ENCODE measurements at regions not wholly inside any gene's neighbourhood (a gene's known extent, or its start where the extent isn't known, plus 50 kb on each side); places are given as distances from the start of the nearest gene placed in this dataset.
A peak's percentile ranks its signal among the peaks of the same experiment; 100 is the strongest.

- TF ChIP-seq ZNF513 (tag by site-specific recombination; IDR thresholded peaks at IDR 0.05) (no peak), ZNF366 (tag by site-specific recombination; conservative IDR thresholded peaks at IDR 0.05) (peak; percentile 78), ZNF585B (tag by site-specific recombination; IDR thresholded peaks at IDR 0.05) (no peak), ZNF16 (tag by site-specific recombination; IDR thresholded peaks at IDR 0.05; ENCODE audit: low read depth) (no peak), ZNF404 (tag by site-specific recombination; IDR thresholded peaks at IDR 0.05) (no peak), ZNF2 (tag by site-specific recombination; IDR thresholded peaks at IDR 0.05) (no peak)
Observed at GRCh38 chr9:129395633-129396364, 217.7 kb upstream of the IER5L start (continued).

GRCh38 chr9:129394886-129395279 is 216.8 kb upstream of the IER5L start:
- Histone ChIP-seq H3K27ac (ENCODE audit: extremely low read depth, low read depth, low read length) (no peak overlapping the region), H3K9me3 (ENCODE audit: control insufficient read depth, insufficient read depth, low read depth, low read length) (no peaks in the 10 kb centered on the region), H3K4me3 (ENCODE audit: low read depth, low read length) (no peak overlapping the region), H3K4me1 (ENCODE audit: control insufficient read depth, insufficient read depth, low read length) (no peaks in the 10 kb centered on the region), H3K36me3 (ENCODE audit: control insufficient read depth in 2 of 2, insufficient read depth in 1 of 2, low read length in 2 of 2) (no peaks in the 10 kb centered on the region)
- CTCF ChIA-PET = no interaction called here
- POLR2A ChIA-PET = no interaction called here
- TF ChIP-seq GLIS1 (tag by site-specific recombination; IDR thresholded peaks at IDR 0.05) (no peak), ZNF830 (tag by site-specific recombination; IDR thresholded peaks at IDR 0.05; ENCODE audit: low read depth) (no peak), ZSCAN18 (tag by site-specific recombination; IDR thresholded peaks at IDR 0.05) (no peak)

- ChIA-PET CTCF (no interaction called here), POLR2A (no interaction called here)
- no peak overlapping the region for H3K27ac ChIP-seq (ENCODE audit: extremely low read depth, low read depth, low read length)
- H3K4me3 ChIP-seq (ENCODE audit: low read depth, low read length) = no peak overlapping the region
- no peaks in the 10 kb centered on the region for H3K9me3 ChIP-seq (ENCODE audit: control insufficient read depth, insufficient read depth, low read depth, low read length)
- no peaks in the 10 kb centered on the region for H3K36me3 ChIP-seq (ENCODE audit: control insufficient read depth in 2 of 2, insufficient read depth in 1 of 2, low read length in 2 of 2)
- H3K4me1 ChIP-seq (ENCODE audit: control insufficient read depth, insufficient read depth, low read length) = no peaks in the 10 kb centered on the region
- TF ChIP-seq ZSCAN4 (tag by site-specific recombination; IDR thresholded peaks at IDR 0.05) (no peak), ZXDB (tag by site-specific recombination; IDR thresholded peaks at IDR 0.05) (no peak), ZNF19 (tag by site-specific recombination; IDR thresholded peaks at IDR 0.05; ENCODE audit: low read depth) (no peak), ZNF175 (tag by site-specific recombination; IDR thresholded peaks at IDR 0.05) (no peak), SP2 (tag by site-specific recombination; IDR thresholded peaks at IDR 0.05) (no peak), ZSCAN18 (tag by site-specific recombination; IDR thresholded peaks at IDR 0.05) (no peak), ZNF600 (tag by site-specific recombination; IDR thresholded peaks at IDR 0.05) (no peak), GFI1B (tag by site-specific recombination; IDR thresholded peaks at IDR 0.05) (no peak), ZNF645 (tag by site-specific recombination; IDR thresholded peaks at IDR 0.05) (no peak)
Observed at GRCh38 chr9:129394061-129394885, 216.2 kb upstream of the IER5L start.
